ENCODE measurements at regions not wholly inside any gene's neighbourhood (a gene's known extent, or its start where the extent isn't known, plus 50 kb on each side); places are given as distances from the start of the nearest gene placed in this dataset.

- Histone ChIP-seq H3K4me2 (ENCODE audit: low read depth, low read length, poor library complexity, severe bottlenecking) (no peak overlapping the region), H3K4me3 (ENCODE audit: low read length, poor library complexity, severe bottlenecking) (no peak overlapping the region), H3K36me3 (ENCODE audit: insufficient read depth, low read length) (no peaks in the 10 kb centered on the region), H3K9ac (ENCODE audit: low read depth, low read length, poor library complexity, severe bottlenecking) (no peak overlapping the region), H2AFZ (ENCODE audit: low read length) (no peak overlapping the region), H3K27me3 (ENCODE audit: insufficient read depth, low read length, poor library complexity, severe bottlenecking) (no peaks in the 10 kb centered on the region), H3K4me1 (ENCODE audit: insufficient read depth, low read length, poor library complexity, severe bottlenecking) (no peaks in the 10 kb centered on the region), H3K9me3 (ENCODE audit: insufficient read depth, low read depth, low read length) (no peaks in the 10 kb centered on the region), H3K79me2 (ENCODE audit: insufficient read depth, low read length) (no peaks in the 10 kb centered on the region), H4K20me1 (ENCODE audit: insufficient read depth, low read length, poor library complexity, severe bottlenecking) (no peaks in the 10 kb centered on the region), H3K9me2 (replicated peaks; ENCODE audit: low read depth, low read length) (no peaks in the 10 kb centered on the region), H3F3A (ENCODE audit: low read depth) (no peaks in the 10 kb centered on the region)
- TF ChIP-seq, protein P1, sequence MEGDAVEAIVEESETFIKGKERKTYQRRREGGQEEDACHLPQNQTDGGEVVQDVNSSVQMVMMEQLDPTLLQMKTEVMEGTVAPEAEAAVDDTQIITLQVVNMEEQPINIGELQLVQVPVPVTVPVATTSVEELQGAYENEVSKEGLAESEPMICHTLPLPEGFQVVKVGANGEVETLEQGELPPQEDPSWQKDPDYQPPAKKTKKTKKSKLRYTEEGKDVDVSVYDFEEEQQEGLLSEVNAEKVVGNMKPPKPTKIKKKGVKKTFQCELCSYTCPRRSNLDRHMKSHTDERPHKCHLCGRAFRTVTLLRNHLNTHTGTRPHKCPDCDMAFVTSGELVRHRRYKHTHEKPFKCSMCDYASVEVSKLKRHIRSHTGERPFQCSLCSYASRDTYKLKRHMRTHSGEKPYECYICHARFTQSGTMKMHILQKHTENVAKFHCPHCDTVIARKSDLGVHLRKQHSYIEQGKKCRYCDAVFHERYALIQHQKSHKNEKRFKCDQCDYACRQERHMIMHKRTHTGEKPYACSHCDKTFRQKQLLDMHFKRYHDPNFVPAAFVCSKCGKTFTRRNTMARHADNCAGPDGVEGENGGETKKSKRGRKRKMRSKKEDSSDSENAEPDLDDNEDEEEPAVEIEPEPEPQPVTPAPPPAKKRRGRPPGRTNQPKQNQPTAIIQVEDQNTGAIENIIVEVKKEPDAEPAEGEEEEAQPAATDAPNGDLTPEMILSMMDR (conservative IDR thresholded peaks at IDR 0.05; ENCODE audit: low read length) = no peak
- no peak for TF ChIP-seq EZH2phosphoT487 (IDR thresholded peaks at IDR 0.05; ENCODE audit: borderline replicate concordance)
Measured at GRCh38 chr21:36610201-36610600, 88.7 kb upstream of the SIM2 start.

- Histone ChIP-seq H3K9me2 (replicated peaks; ENCODE audit: low read depth, low read length) (no peaks in the 10 kb centered on the region), H3K27me3 (ENCODE audit: insufficient read depth, low read length, poor library complexity, severe bottlenecking) (no peaks in the 10 kb centered on the region)
- no peak for TF ChIP-seq EZH2phosphoT487 (IDR thresholded peaks at IDR 0.05; ENCODE audit: borderline replicate concordance)
- TF ChIP-seq, protein P1 (conservative IDR thresholded peaks at IDR 0.05; ENCODE audit: low read length) = no peak
Measured at GRCh38 chr21:36610935-36611334, 88.0 kb upstream of the SIM2 start.

GRCh38 chr21:36611379-36611778, 87.5 kb upstream of the SIM2 start:
- no peaks in the 10 kb centered on the region for H3K9me3 ChIP-seq (ENCODE audit: insufficient read depth, low read depth, low read length)
- no peaks in the 10 kb centered on the region for H4K20me1 ChIP-seq (ENCODE audit: insufficient read depth, low read length, poor library complexity, severe bottlenecking)
- H3K9me2 ChIP-seq (replicated peaks; ENCODE audit: low read depth, low read length) = no peaks in the 10 kb centered on the region
- no peak overlapping the region for H3K9ac ChIP-seq (ENCODE audit: low read depth, low read length, poor library complexity, severe bottlenecking)
- no peaks in the 10 kb centered on the region for H3K79me2 ChIP-seq (ENCODE audit: insufficient read depth, low read length)
- no peaks in the 10 kb centered on the region for H3F3A ChIP-seq (ENCODE audit: low read depth)
- TF ChIP-seq EZH2phosphoT487 (IDR thresholded peaks at IDR 0.05; ENCODE audit: borderline replicate concordance) = no peak
- TF ChIP-seq, protein P1 (conservative IDR thresholded peaks at IDR 0.05; ENCODE audit: low read length) = no peak
- no peaks in the 10 kb centered on the region for H3K4me1 ChIP-seq (ENCODE audit: insufficient read depth, low read length, poor library complexity, severe bottlenecking)
- no peak overlapping the region for H3K4me2 ChIP-seq (ENCODE audit: low read depth, low read length, poor library complexity, severe bottlenecking)
- H3K27me3 ChIP-seq (ENCODE audit: insufficient read depth, low read length, poor library complexity, severe bottlenecking) = no peaks in the 10 kb centered on the region
- H3K36me3 ChIP-seq (ENCODE audit: insufficient read depth, low read length) = no peaks in the 10 kb centered on the region
- no peak overlapping the region for H2AFZ ChIP-seq (ENCODE audit: low read length)
- H3K4me3 ChIP-seq (ENCODE audit: low read length, poor library complexity, severe bottlenecking) = no peak overlapping the region

More at GRCh38 chr21:36610935-36611334, 88.0 kb upstream of the SIM2 start:
- no peak overlapping the region for H3K4me2 ChIP-seq (ENCODE audit: low read depth, low read length, poor library complexity, severe bottlenecking)
- no peaks in the 10 kb centered on the region for H3F3A ChIP-seq (ENCODE audit: low read depth)
- H4K20me1 ChIP-seq (ENCODE audit: insufficient read depth, low read length, poor library complexity, severe bottlenecking) = no peaks in the 10 kb centered on the region
- no peaks in the 10 kb centered on the region for H3K4me1 ChIP-seq (ENCODE audit: insufficient read depth, low read length, poor library complexity, severe bottlenecking)
- H3K9ac ChIP-seq (ENCODE audit: low read depth, low read length, poor library complexity, severe bottlenecking) = no peak overlapping the region
- no peak overlapping the region for H3K4me3 ChIP-seq (ENCODE audit: low read length, poor library complexity, severe bottlenecking)
- H3K36me3 ChIP-seq (ENCODE audit: insufficient read depth, low read length) = no peaks in the 10 kb centered on the region
- no peaks in the 10 kb centered on the region for H3K79me2 ChIP-seq (ENCODE audit: insufficient read depth, low read length)
- H3K9me3 ChIP-seq (ENCODE audit: insufficient read depth, low read depth, low read length) = no peaks in the 10 kb centered on the region
- no peak overlapping the region for H2AFZ ChIP-seq (ENCODE audit: low read length)
